GM12878 (cell line): ENCODE measurements at regions not wholly inside any gene's neighbourhood (a gene's known extent, or its start where the extent isn't known, plus 50 kb on each side); places are given as distances from the start of the nearest gene placed in this dataset.

ENCODE experiments used
- ATF7 ChIP-seq: fragments of 450-650 bp; IDR thresholded peaks from 2 replicates; pipeline ENCODE4 v1.6.1; 2016; ENCODE audit warnings: low read depth, mild to moderate bottlenecking
- POLR2A ChIP-seq: IDR thresholded peaks from 2 replicates; pipeline ENCODE4 v1.6.1; 2011; ENCODE audit warnings: low read depth, mild to moderate bottlenecking, low read length
- POLR2AphosphoS5 ChIP-seq: IDR thresholded peaks from 2 replicates; pipeline ENCODE4 v1.6.1; 2011; ENCODE audit warnings: mild to moderate bottlenecking, low read length, inconsistent platforms
- TF ChIP-seq, protein P1 (sequence below): IDR thresholded peaks from 2 replicates; pipeline ENCODE4 v1.6.1; 2011; ENCODE audit warnings: mild to moderate bottlenecking, low read depth, low read length, moderate library complexity; ENCODE audit not compliant: insufficient replicate concordance

DNA sequence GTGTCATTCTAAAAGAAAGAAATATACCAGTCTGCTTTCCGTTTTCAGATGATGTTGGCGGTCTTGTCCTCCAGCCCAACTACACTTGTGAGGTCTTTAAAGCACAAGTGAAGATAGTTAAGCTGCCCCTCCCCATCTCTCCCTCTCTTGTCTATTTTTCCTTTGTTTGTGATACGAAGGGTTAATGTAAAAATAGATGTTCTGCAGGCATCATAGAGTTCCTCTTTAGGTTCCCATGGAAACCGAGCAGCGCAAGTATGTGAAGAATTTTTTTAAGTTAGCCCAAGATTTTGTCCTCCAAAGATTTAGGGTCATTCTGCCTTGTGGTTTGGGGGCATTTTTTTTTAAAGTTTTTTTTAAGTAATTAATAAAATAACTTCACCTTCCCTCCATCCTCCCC is 232.4 kb upstream of the AJAP1 start:
- no peak for TF ChIP-seq POLR2A
- no peak for TF ChIP-seq POLR2AphosphoS5
- TF ChIP-seq, protein P1, sequence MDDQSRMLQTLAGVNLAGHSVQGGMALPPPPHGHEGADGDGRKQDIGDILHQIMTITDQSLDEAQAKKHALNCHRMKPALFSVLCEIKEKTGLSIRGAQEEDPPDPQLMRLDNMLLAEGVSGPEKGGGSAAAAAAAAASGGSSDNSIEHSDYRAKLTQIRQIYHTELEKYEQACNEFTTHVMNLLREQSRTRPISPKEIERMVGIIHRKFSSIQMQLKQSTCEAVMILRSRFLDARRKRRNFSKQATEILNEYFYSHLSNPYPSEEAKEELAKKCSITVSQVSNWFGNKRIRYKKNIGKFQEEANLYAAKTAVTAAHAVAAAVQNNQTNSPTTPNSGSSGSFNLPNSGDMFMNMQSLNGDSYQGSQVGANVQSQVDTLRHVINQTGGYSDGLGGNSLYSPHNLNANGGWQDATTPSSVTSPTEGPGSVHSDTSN: no peak
- no peak for TF ChIP-seq ATF7
